SU-DHL-6 (cell line): ENCODE measurements at regions not wholly inside any gene's neighbourhood (a gene's known extent, or its start where the extent isn't known, plus 50 kb on each side); places are given as distances from the start of the nearest gene placed in this dataset.

Experiments used
- H2AFZ ChIP-seq: fragments of 200-600 bp; sonication (generic); 2 replicates; pipeline ENCODE4 v1.6.1; 2014; ENCODE audit warnings: low read depth, mild to moderate bottlenecking, moderate library complexity, mixed read lengths, antibody characterized with exemption, low read length; ENCODE audit not compliant: severe bottlenecking
- H3F3A ChIP-seq: fragments of 200-600 bp; shearing (Covaris generic); 2 replicates; pipeline ENCODE4 v1.6.0; 2016; ENCODE audit warnings: antibody characterized with exemption, mild to moderate bottlenecking; ENCODE audit not compliant: insufficient read depth
- H3K27ac ChIP-seq: fragments of 200-600 bp; sonication (generic); 2 replicates; pipeline ENCODE4 v1.5.1; 2016; ENCODE audit warnings: low read depth, mild to moderate bottlenecking, low read length, moderate library complexity, mixed read lengths
- H3K27me3 ChIP-seq: fragments of 200-600 bp; sonication (generic), shearing (Covaris generic); 2 replicates; pipeline ENCODE4 v1.6.0; 2014; ENCODE audit warnings: mild to moderate bottlenecking, low read length
- H3K36me3 ChIP-seq: fragments of 200-600 bp; sonication (generic); 2 replicates; pipeline ENCODE4 v1.6.1; 2014; ENCODE audit warnings: mild to moderate bottlenecking, low read length, mixed read lengths
- H3K4me2 ChIP-seq: fragments of 300-600, 200-600 bp; shearing (Covaris generic), sonication (generic); 2 replicates; pipeline ENCODE4 v1.6.0; 2014; ENCODE audit warnings: low read length, low read depth, mild to moderate bottlenecking; ENCODE audit not compliant: poor library complexity, severe bottlenecking
- H3K4me3 ChIP-seq: fragments of 200-600 bp; sonication (generic); 2 replicates; pipeline ENCODE4 v1.5.1; 2014; ENCODE audit warnings: antibody characterized with exemption, low read length, mild to moderate bottlenecking, mixed read lengths; ENCODE audit not compliant: insufficient read depth, poor library complexity, severe bottlenecking
- H3K79me2 ChIP-seq: fragments of 200-600 bp; sonication (generic); 2 replicates; pipeline ENCODE4 v1.6.1; 2014; ENCODE audit warnings: mild to moderate bottlenecking, low read length, moderate library complexity; ENCODE audit not compliant: insufficient read depth
- H3K9ac ChIP-seq: fragments of 200-600 bp; sonication (generic); 2 replicates; pipeline ENCODE4 v1.7.0; 2014; ENCODE audit warnings: mild to moderate bottlenecking, low read length
- H3K9me2 ChIP-seq: fragments of 200-600 bp; sonication (generic); replicated peaks from 2 replicates; pipeline ENCODE4 v1.6.1; 2014; ENCODE audit warnings: low read length; ENCODE audit not compliant: insufficient read depth
- H3K9me3 ChIP-seq: fragments of 200-600 bp; sonication (generic); 2 replicates; pipeline ENCODE4 v1.6.1; 2014; ENCODE audit warnings: low read length, mixed read lengths; ENCODE audit not compliant: insufficient read depth
- H4K20me1 ChIP-seq: fragments of 200-600 bp; sonication (generic); 2 replicates; pipeline ENCODE4 v1.6.1; 2014; ENCODE audit warnings: low read depth, mild to moderate bottlenecking, antibody characterized with exemption, low read length, moderate library complexity, mixed read lengths
- EZH2phosphoT487 ChIP-seq: fragments of 200-600 bp; sonication (generic), shearing (Covaris generic); conservative IDR thresholded peaks from 2 replicates; pipeline ENCODE4 v1.6.1; 2018; ENCODE audit warnings: mild to moderate bottlenecking, antibody characterized with exemption, low read length, moderate library complexity, mixed read lengths
- TF ChIP-seq, protein P1 (sequence below): fragments of 200-600 bp; sonication (generic); IDR thresholded peaks from one replicate; pipeline ENCODE4 v1.5.1; 2017; ENCODE audit warnings: antibody characterized with exemption, mild to moderate bottlenecking, low read length, moderate library complexity; ENCODE audit not compliant: insufficient read depth, poor library complexity, severe bottlenecking

GRCh38 chr2:42949125-42949524 is 156.7 kb upstream of the HAAO start:
- no peaks in the 10 kb centered on the region for H3F3A ChIP-seq

GRCh38 chr2:42947809-42948600 is 155.6 kb upstream of the HAAO start:
- H3K4me3 ChIP-seq = no peak overlapping the region
- TF ChIP-seq EZH2phosphoT487 = no peak
- TF ChIP-seq, protein P1, sequence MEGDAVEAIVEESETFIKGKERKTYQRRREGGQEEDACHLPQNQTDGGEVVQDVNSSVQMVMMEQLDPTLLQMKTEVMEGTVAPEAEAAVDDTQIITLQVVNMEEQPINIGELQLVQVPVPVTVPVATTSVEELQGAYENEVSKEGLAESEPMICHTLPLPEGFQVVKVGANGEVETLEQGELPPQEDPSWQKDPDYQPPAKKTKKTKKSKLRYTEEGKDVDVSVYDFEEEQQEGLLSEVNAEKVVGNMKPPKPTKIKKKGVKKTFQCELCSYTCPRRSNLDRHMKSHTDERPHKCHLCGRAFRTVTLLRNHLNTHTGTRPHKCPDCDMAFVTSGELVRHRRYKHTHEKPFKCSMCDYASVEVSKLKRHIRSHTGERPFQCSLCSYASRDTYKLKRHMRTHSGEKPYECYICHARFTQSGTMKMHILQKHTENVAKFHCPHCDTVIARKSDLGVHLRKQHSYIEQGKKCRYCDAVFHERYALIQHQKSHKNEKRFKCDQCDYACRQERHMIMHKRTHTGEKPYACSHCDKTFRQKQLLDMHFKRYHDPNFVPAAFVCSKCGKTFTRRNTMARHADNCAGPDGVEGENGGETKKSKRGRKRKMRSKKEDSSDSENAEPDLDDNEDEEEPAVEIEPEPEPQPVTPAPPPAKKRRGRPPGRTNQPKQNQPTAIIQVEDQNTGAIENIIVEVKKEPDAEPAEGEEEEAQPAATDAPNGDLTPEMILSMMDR = no peak

More at GRCh38 chr2:42949125-42949524, 156.7 kb upstream of the HAAO start:
- no peak overlapping the region for H3K27ac ChIP-seq
- H4K20me1 ChIP-seq = no peaks in the 10 kb centered on the region
- no peaks in the 10 kb centered on the region for H3K79me2 ChIP-seq
- no peak overlapping the region for H3K9ac ChIP-seq
- H3K27me3 ChIP-seq = no peaks in the 10 kb centered on the region
- H3K9me3 ChIP-seq = no peaks in the 10 kb centered on the region
- no peak overlapping the region for H3K4me2 ChIP-seq
- TF ChIP-seq, protein P1 = no peak
- TF ChIP-seq EZH2phosphoT487 = no peak
- no peaks in the 10 kb centered on the region for H3K9me2 ChIP-seq
- H3K4me3 ChIP-seq = no peak overlapping the region
- no peaks in the 10 kb centered on the region for H3K36me3 ChIP-seq
- no peak overlapping the region for H2AFZ ChIP-seq

GRCh38 chr2:42944779-42945415 is 152.5 kb upstream of the HAAO start:
- Histone ChIP-seq H3K4me2 (no peak overlapping the region), H3K9me3 (no peaks in the 10 kb centered on the region), H3F3A (no peaks in the 10 kb centered on the region), H3K36me3 (no peaks in the 10 kb centered on the region), H3K9me2 (no peaks in the 10 kb centered on the region), H3K79me2 (no peaks in the 10 kb centered on the region), H3K4me3 (no peak overlapping the region), H4K20me1 (no peaks in the 10 kb centered on the region), H3K9ac (no peak overlapping the region), H2AFZ (no peak overlapping the region), H3K27ac (no peak overlapping the region), H3K27me3 (no peaks in the 10 kb centered on the region)
- TF ChIP-seq EZH2phosphoT487 = no peak
- TF ChIP-seq, protein P1 = no peak

More at GRCh38 chr2:42947809-42948600, 155.6 kb upstream of the HAAO start:
- Histone ChIP-seq H4K20me1 (no peaks in the 10 kb centered on the region), H3K27me3 (no peaks in the 10 kb centered on the region), H3K79me2 (no peaks in the 10 kb centered on the region), H3F3A (no peaks in the 10 kb centered on the region), H3K9me2 (no peaks in the 10 kb centered on the region), H3K4me2 (no peak overlapping the region), H2AFZ (no peak overlapping the region), H3K36me3 (no peaks in the 10 kb centered on the region), H3K27ac (no peak overlapping the region), H3K9ac (no peak overlapping the region), H3K9me3 (no peaks in the 10 kb centered on the region)
